Breast epithelium (tissue), 3 donors: ENCODE measurements at regions not wholly inside any gene's neighbourhood (a gene's known extent, or its start where the extent isn't known, plus 50 kb on each side); places are given as distances from the start of the nearest gene placed in this dataset.

Source experiments
- POLR2A ChIP-seq: fragments of 450-650 bp; IDR thresholded peaks from one replicate; pipeline ENCODE4 v1.6.1; 2016; ENCODE audit warnings: antibody characterized with exemption, mild to moderate bottlenecking, moderate library complexity
- POLR2AphosphoS5 ChIP-seq, 3 donors: sonication (generic); formaldehyde crosslinking; IDR thresholded peaks; one replicate each; pipeline ENCODE4 v1.6.1; 2017; ENCODE audit warnings: antibody characterized with exemption in 3 of 3
- TF ChIP-seq, protein P1 (sequence below), 3 donors: fragments of 450-650 bp; IDR thresholded peaks; one replicate each; pipeline ENCODE4 v1.5.1; 2016 to 2017; ENCODE audit warnings: antibody characterized with exemption in 3 of 3, mild to moderate bottlenecking in 3 of 3, moderate library complexity in 3 of 3

GRCh38 chr9:107584944-107585343, 95.4 kb upstream of the KLF4 start:
- TF ChIP-seq, protein P1, sequence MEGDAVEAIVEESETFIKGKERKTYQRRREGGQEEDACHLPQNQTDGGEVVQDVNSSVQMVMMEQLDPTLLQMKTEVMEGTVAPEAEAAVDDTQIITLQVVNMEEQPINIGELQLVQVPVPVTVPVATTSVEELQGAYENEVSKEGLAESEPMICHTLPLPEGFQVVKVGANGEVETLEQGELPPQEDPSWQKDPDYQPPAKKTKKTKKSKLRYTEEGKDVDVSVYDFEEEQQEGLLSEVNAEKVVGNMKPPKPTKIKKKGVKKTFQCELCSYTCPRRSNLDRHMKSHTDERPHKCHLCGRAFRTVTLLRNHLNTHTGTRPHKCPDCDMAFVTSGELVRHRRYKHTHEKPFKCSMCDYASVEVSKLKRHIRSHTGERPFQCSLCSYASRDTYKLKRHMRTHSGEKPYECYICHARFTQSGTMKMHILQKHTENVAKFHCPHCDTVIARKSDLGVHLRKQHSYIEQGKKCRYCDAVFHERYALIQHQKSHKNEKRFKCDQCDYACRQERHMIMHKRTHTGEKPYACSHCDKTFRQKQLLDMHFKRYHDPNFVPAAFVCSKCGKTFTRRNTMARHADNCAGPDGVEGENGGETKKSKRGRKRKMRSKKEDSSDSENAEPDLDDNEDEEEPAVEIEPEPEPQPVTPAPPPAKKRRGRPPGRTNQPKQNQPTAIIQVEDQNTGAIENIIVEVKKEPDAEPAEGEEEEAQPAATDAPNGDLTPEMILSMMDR (IDR thresholded peaks at IDR 0.05): no peak
- no peak for TF ChIP-seq POLR2A
- no peak for TF ChIP-seq POLR2AphosphoS5 (IDR thresholded peaks at IDR 0.05)
